Activated CD8-positive, alpha-beta T cell treated with anti-CD3 and anti-CD28 coated beads for 36 hours (primary cell): ENCODE measurements at regions not wholly inside any gene's neighbourhood (a gene's known extent, or its start where the extent isn't known, plus 50 kb on each side); places are given as distances from the start of the nearest gene placed in this dataset.

Source experiments
- ATAC-seq: fragments of 200-7000 bp; cut with Tn5 transposase; one replicate; pipeline ENCODE4 v1.10.0; 2021; ENCODE audit warnings: mild to moderate bottlenecking, moderate library complexity
- CTCF ChIA-PET: fragments of 350-600 bp; sonication (Branson Sonifier 250); formaldehyde crosslinking; loops from one replicate; lab custom pipeline; 2021; ENCODE audit warnings: antibody characterized with exemption; lab: Charles Lee
- POLR2A ChIA-PET: fragments of 350-600 bp; sonication (Branson Sonifier 250); formaldehyde crosslinking; loops from one replicate; lab custom pipeline; 2021; ENCODE audit warnings: antibody characterized with exemption; lab: Charles Lee
- DNase-seq: peaks from one replicate; pipeline ENCODE4 v3.0.0-alpha.2; 2020
- H3K27ac Mint-ChIP-seq: one replicate; pipeline ENCODE4 v1.8.0; 2021; ENCODE audit warnings: mild to moderate bottlenecking, mixed read lengths
- H3K27me3 Mint-ChIP-seq: one replicate; pipeline ENCODE4 v1.8.0; 2021; ENCODE audit warnings: mixed read lengths
- H3K36me3 Mint-ChIP-seq: one replicate; pipeline ENCODE4 v1.8.0; 2021; ENCODE audit warnings: low read depth, mixed read lengths
- H3K4me1 Mint-ChIP-seq: one replicate; pipeline ENCODE4 v1.8.0; 2021; ENCODE audit warnings: low read depth, mixed read lengths
- H3K4me3 Mint-ChIP-seq: one replicate; pipeline ENCODE4 v1.8.0; 2021; ENCODE audit warnings: mild to moderate bottlenecking, moderate library complexity, mixed read lengths
- H3K9me3 Mint-ChIP-seq: one replicate; pipeline ENCODE4 v1.8.0; 2021; ENCODE audit warnings: mixed read lengths
- intact Hi-C: fragments of 100-400 bp; cut with micrococcal nuclease; formaldehyde crosslinking; loops from one replicate; pipeline ENCODE4 v1.10.0; 2022
- TF ChIP-seq, protein P1 (sequence below): fragments of 200-600 bp; IDR thresholded peaks from one replicate; pipeline ENCODE4 v1.8.0; 2022; ENCODE audit warnings: antibody characterized with exemption, mild to moderate bottlenecking

DNA sequence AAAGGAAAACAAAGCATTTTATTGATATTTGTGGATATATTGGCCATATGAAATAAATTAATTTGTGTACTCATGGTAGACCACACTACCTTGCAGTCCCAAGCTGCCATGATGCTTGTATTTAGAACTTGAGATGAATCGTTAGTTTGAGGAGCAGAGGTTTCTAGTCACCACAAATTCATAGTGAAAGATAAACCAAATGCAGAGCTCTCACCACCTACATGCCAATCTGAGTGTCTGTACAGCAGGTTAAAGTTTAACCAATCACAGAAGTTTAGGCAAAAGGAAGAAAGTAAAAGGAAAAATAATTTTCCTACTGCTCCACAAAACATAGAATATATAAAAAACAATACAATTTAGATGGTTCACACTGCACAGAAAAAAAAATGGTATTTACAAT is 163.6 kb upstream of the FTMT start:
- Mint-ChIP-seq H3K27ac (no peak overlapping the region), H3K4me1 (no peaks in the 10 kb centered on the region), H3K36me3 (no peaks in the 10 kb centered on the region), H3K4me3 (no peak overlapping the region), H3K9me3 (peaks cover 7% of the 10 kb centered on the region), H3K27me3 (no peaks in the 10 kb centered on the region)
- DNase-seq (no peak), ATAC-seq (no peak)
- intact Hi-C loops: no loop called here
- ChIA-PET CTCF (no interaction called here), POLR2A (no interaction called here)
- TF ChIP-seq, protein P1, sequence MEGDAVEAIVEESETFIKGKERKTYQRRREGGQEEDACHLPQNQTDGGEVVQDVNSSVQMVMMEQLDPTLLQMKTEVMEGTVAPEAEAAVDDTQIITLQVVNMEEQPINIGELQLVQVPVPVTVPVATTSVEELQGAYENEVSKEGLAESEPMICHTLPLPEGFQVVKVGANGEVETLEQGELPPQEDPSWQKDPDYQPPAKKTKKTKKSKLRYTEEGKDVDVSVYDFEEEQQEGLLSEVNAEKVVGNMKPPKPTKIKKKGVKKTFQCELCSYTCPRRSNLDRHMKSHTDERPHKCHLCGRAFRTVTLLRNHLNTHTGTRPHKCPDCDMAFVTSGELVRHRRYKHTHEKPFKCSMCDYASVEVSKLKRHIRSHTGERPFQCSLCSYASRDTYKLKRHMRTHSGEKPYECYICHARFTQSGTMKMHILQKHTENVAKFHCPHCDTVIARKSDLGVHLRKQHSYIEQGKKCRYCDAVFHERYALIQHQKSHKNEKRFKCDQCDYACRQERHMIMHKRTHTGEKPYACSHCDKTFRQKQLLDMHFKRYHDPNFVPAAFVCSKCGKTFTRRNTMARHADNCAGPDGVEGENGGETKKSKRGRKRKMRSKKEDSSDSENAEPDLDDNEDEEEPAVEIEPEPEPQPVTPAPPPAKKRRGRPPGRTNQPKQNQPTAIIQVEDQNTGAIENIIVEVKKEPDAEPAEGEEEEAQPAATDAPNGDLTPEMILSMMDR: no peak

GRCh38 chr5:121688781-121689180 is 162.9 kb upstream of the FTMT start:
- DNase-seq (no peak), ATAC-seq (no peak)
- no peaks in the 10 kb centered on the region for H3K36me3 Mint-ChIP-seq
- no peaks in the 10 kb centered on the region for H3K4me1 Mint-ChIP-seq
- no peaks in the 10 kb centered on the region for H3K27me3 Mint-ChIP-seq
- intact Hi-C loops: no loop called here
- TF ChIP-seq, protein P1: no peak
- POLR2A ChIA-PET: no interaction called here
- H3K4me3 Mint-ChIP-seq: no peak overlapping the region
- no peak overlapping the region for H3K27ac Mint-ChIP-seq
- CTCF ChIA-PET: no interaction called here
- peaks cover 7% of the 10 kb centered on the region for H3K9me3 Mint-ChIP-seq

GRCh38 chr5:121691478-121691877 is 160.2 kb upstream of the FTMT start:
- TF ChIP-seq, protein P1: no peak
- Mint-ChIP-seq H3K4me1 (no peaks in the 10 kb centered on the region), H3K36me3 (no peaks in the 10 kb centered on the region), H3K27ac (no peak overlapping the region), H3K9me3 (peaks cover 7% of the 10 kb centered on the region), H3K4me3 (no peak overlapping the region), H3K27me3 (no peaks in the 10 kb centered on the region)
- ChIA-PET POLR2A (no interaction called here), CTCF (no interaction called here)
- intact Hi-C loops: no loop called here
- ATAC-seq (no peak), DNase-seq (no peak)

DNA sequence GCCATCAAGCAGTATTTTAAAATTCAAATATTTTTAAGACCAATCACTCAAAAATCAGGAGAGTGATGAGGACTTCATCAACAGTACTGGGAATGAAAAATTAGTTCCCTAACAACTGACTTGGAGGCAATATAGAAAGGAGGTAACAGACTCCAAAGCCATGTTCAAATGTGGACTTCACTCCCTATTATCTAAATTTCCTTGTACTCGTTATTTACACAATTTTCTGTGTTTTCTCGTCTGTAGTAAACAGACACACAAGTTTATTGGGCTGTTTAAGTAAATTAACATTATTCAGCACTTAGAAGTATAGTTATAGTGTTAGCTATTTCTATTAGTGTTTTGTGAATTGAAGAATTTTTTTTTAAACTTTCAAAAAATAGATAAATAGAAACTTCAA is 159.5 kb upstream of the FTMT start:
- ATAC-seq (no peak), DNase-seq (no peak)
- Mint-ChIP-seq H3K36me3 (no peaks in the 10 kb centered on the region), H3K27me3 (no peaks in the 10 kb centered on the region), H3K4me1 (no peaks in the 10 kb centered on the region), H3K9me3 (peaks cover 7% of the 10 kb centered on the region), H3K27ac (no peak overlapping the region), H3K4me3 (no peak overlapping the region)
- CTCF ChIA-PET: no interaction called here
- intact Hi-C loops: no loop called here
- POLR2A ChIA-PET: no interaction called here
- TF ChIP-seq, protein P1: no peak

GRCh38 chr5:121693864-121694263 is 157.8 kb upstream of the FTMT start:
- ChIA-PET POLR2A (no interaction called here), CTCF (no interaction called here)
- ATAC-seq (no peak), DNase-seq (no peak)
- H3K36me3 Mint-ChIP-seq: no peaks in the 10 kb centered on the region
- peaks cover 5% of the 10 kb centered on the region for H3K9me3 Mint-ChIP-seq
- no peaks in the 10 kb centered on the region for H3K27me3 Mint-ChIP-seq
- H3K4me3 Mint-ChIP-seq: no peak overlapping the region
- TF ChIP-seq, protein P1: no peak
- no peaks in the 10 kb centered on the region for H3K4me1 Mint-ChIP-seq
- H3K27ac Mint-ChIP-seq: no peak overlapping the region
- intact Hi-C loops: no loop called here
